CD14-positive monocyte (primary cell): ENCODE measurements at regions not wholly inside any gene's neighbourhood (a gene's known extent, or its start where the extent isn't known, plus 50 kb on each side); places are given as distances from the start of the nearest gene placed in this dataset.

Experiments used
- DNase-seq, 3 donors: peaks; one replicate each; pipeline ENCODE4 v3.0.0-alpha.2; 2011 to 2022
- H2AFZ ChIP-seq: 2 replicates; pipeline ENCODE4 v1.6.0; 2012; ENCODE audit warnings: mild to moderate bottlenecking, low read depth, low read length, inconsistent platforms; ENCODE audit not compliant: insufficient read depth, poor library complexity, severe bottlenecking
- H3K27ac ChIP-seq, 2 donors: 1 replicate in 1 of 2; 2 replicates in 1 of 2; pipeline ENCODE4 v1.5.1; 2012 to 2013; ENCODE audit warnings: low read length in 2 of 2, control low read depth in 1 of 2, inconsistent platforms in 1 of 2, low read depth in 1 of 2, mild to moderate bottlenecking in 1 of 2
- H3K27me3 ChIP-seq, 2 donors: one replicate each; pipeline versions ENCODE4 v1.6.0 to v1.6.1; 2011 to 2013; ENCODE audit warnings: low read length in 2 of 2; ENCODE audit not compliant: control insufficient read depth in 2 of 2, insufficient read depth in 2 of 2
- H3K36me3 ChIP-seq, 2 donors: replicated peaks in 1 of 2; 1 replicate in 1 of 2; 2 replicates in 1 of 2; pipeline versions ENCODE4 v1.5.1 to v1.6.1; 2012 to 2013; ENCODE audit warnings: low read length in 2 of 2, control low read depth in 1 of 2, inconsistent platforms in 1 of 2, mild to moderate bottlenecking in 1 of 2; ENCODE audit not compliant: insufficient read depth in 2 of 2, control insufficient read depth in 1 of 2
- H3K4me1 ChIP-seq, 2 donors: 1 replicate in 1 of 2; 2 replicates in 1 of 2; pipeline versions ENCODE4 v1.5.1 to v1.6.1; 2012 to 2013; ENCODE audit warnings: low read length in 2 of 2, control low read depth in 1 of 2, inconsistent platforms in 1 of 2, mild to moderate bottlenecking in 1 of 2, moderate library complexity in 1 of 2; ENCODE audit not compliant: insufficient read depth in 2 of 2, control insufficient read depth in 1 of 2
- H3K4me2 ChIP-seq: replicated peaks from 2 replicates; pipeline ENCODE3; 2012; ENCODE audit warnings: low read length, moderate library complexity, mild to moderate bottlenecking; ENCODE audit not compliant: poor library complexity, severe bottlenecking; ENCODE audit errors: extremely low read depth
- H3K4me3 ChIP-seq, 3 experiments: fragments of 200-600 bp in 1 of 3; sonication (generic) in 1 of 3; replicated peaks in 1 of 3; 1 replicate in 2 of 3; 2 replicates in 1 of 3; pipeline ENCODE4 v1.5.1; 2011 to 2013; ENCODE audit warnings: low read length in 3 of 3, mild to moderate bottlenecking in 3 of 3, control low read depth in 2 of 3, low read depth in 2 of 3, inconsistent platforms in 1 of 3, moderate library complexity in 1 of 3
- H3K79me2 ChIP-seq: 2 replicates; pipeline ENCODE4 v1.6.0; 2012; ENCODE audit warnings: mild to moderate bottlenecking, control low read depth, inconsistent platforms, low read length, moderate library complexity; ENCODE audit not compliant: insufficient read depth
- H3K9ac ChIP-seq: 2 replicates; pipeline ENCODE4 v1.6.0; 2017; ENCODE audit warnings: low read length, mild to moderate bottlenecking; ENCODE audit not compliant: insufficient read depth, poor library complexity, severe bottlenecking
- H3K9me3 ChIP-seq, 2 donors: replicated peaks in 1 of 2; 1 replicate in 1 of 2; 2 replicates in 1 of 2; pipeline versions ENCODE4 v1.5.1 to v1.6.1; 2012 to 2013; ENCODE audit warnings: low read length in 2 of 2, control low read depth in 1 of 2; ENCODE audit not compliant: control insufficient read depth in 1 of 2, insufficient read depth in 1 of 2
- H4K20me1 ChIP-seq: 2 replicates; pipeline ENCODE4 v1.6.0; 2012; ENCODE audit warnings: mild to moderate bottlenecking, low read length, control low read depth, moderate library complexity; ENCODE audit not compliant: insufficient read depth
- H3K27ac Mint-ChIP-seq, 7 donors: one replicate each; pipeline ENCODE4 v1.8.0; 2020; ENCODE audit warnings: mild to moderate bottlenecking in 7 of 7, mixed read lengths in 7 of 7, moderate library complexity in 6 of 7, inconsistent platforms in 2 of 7
- H3K27me3 Mint-ChIP-seq, 3 donors: one replicate each; pipeline ENCODE4 v1.8.0; 2021 to 2022; ENCODE audit warnings: low read depth in 3 of 3, mild to moderate bottlenecking in 3 of 3, mixed read lengths in 3 of 3, moderate library complexity in 3 of 3, inconsistent platforms in 1 of 3
- H3K36me3 Mint-ChIP-seq, 2 donors: one replicate each; pipeline ENCODE4 v1.8.0; 2020; ENCODE audit warnings: mixed read lengths in 2 of 2, inconsistent platforms in 1 of 2, mild to moderate bottlenecking in 1 of 2
- H3K4me1 Mint-ChIP-seq: one replicate; pipeline ENCODE4 v1.8.0; 2020; ENCODE audit warnings: mild to moderate bottlenecking, mixed read lengths
- H3K4me3 Mint-ChIP-seq, 2 donors: one replicate each; pipeline ENCODE4 v1.8.0; 2020; ENCODE audit warnings: mild to moderate bottlenecking in 2 of 2, mixed read lengths in 2 of 2, moderate library complexity in 1 of 2
- H3K9me3 Mint-ChIP-seq, 7 donors: one replicate each; pipeline ENCODE4 v1.8.0; 2020 to 2022; ENCODE audit warnings: mixed read lengths in 7 of 7, mild to moderate bottlenecking in 6 of 7, moderate library complexity in 6 of 7, inconsistent platforms in 2 of 7
- WGBS: methylation state at CpG from one replicate; pipeline ENCODE4 v1.1.5; 2013; ENCODE audit warnings: missing lambda C conversion rate; ENCODE audit not compliant: insufficient coverage; 5-methylcytosine and 5-hydroxymethylcytosine counted together
- intact Hi-C, 2 donors: fragments of 100-400 bp; cut with micrococcal nuclease; formaldehyde crosslinking; loops; one replicate each; pipeline versions ENCODE4 v1.15.0 to v1.15.1; 2023
- TF ChIP-seq, protein P1 (sequence below): fragments of 200-600 bp; IDR thresholded peaks from one replicate; pipeline ENCODE4 v1.8.0; 2022; ENCODE audit warnings: antibody characterized with exemption, mild to moderate bottlenecking

DNA sequence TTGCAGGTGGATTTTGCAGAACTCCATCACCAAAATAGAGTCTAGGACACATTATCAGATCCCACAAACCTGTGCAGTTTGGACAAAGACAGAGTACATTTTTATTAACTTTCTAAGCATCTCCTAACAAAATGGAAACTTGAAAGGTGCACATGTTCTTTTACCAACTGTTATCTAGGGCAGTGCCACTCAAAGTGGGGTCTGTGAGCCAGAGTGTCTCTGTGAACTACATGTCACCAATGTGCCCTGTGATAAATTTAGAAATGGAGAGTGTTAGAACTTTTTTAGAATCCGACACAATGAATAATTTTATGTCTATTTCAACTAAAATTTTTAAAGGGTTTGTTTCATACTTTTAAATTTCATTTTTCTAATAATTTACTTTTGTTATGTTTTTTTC is 68.4 kb upstream of the TMC3 start:
- Histone ChIP-seq H3K27ac (no peak overlapping the region), H3K27me3 (no peaks in the 10 kb centered on the region), H3K4me3 (no peak overlapping the region), H3K9me3 (no peaks in the 10 kb centered on the region), H3K9ac (no peak overlapping the region), H2AFZ (no peak overlapping the region), H4K20me1 (no peaks in the 10 kb centered on the region), H3K4me2 (no peak overlapping the region), H3K4me1 (no peaks in the 10 kb centered on the region), H3K79me2 (no peaks in the 10 kb centered on the region), H3K36me3 (no peaks in the 10 kb centered on the region)
- no peak for DNase-seq
- intact Hi-C loops, result no loop called here
- TF ChIP-seq, protein P1, sequence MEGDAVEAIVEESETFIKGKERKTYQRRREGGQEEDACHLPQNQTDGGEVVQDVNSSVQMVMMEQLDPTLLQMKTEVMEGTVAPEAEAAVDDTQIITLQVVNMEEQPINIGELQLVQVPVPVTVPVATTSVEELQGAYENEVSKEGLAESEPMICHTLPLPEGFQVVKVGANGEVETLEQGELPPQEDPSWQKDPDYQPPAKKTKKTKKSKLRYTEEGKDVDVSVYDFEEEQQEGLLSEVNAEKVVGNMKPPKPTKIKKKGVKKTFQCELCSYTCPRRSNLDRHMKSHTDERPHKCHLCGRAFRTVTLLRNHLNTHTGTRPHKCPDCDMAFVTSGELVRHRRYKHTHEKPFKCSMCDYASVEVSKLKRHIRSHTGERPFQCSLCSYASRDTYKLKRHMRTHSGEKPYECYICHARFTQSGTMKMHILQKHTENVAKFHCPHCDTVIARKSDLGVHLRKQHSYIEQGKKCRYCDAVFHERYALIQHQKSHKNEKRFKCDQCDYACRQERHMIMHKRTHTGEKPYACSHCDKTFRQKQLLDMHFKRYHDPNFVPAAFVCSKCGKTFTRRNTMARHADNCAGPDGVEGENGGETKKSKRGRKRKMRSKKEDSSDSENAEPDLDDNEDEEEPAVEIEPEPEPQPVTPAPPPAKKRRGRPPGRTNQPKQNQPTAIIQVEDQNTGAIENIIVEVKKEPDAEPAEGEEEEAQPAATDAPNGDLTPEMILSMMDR, result no peak
- Mint-ChIP-seq H3K4me3 (no peak overlapping the region), H3K36me3 (no peaks in the 10 kb centered on the region), H3K4me1 (no peaks in the 10 kb centered on the region), H3K9me3 (peaks cover 0 to 9% (median 0%) of the 10 kb centered on the region in 7 donors), H3K27ac (no peak overlapping the region), H3K27me3 (no peaks in the 10 kb centered on the region)
- WGBS, result no CpG with 5 or more reads among the region's 1 CpG

DNA sequence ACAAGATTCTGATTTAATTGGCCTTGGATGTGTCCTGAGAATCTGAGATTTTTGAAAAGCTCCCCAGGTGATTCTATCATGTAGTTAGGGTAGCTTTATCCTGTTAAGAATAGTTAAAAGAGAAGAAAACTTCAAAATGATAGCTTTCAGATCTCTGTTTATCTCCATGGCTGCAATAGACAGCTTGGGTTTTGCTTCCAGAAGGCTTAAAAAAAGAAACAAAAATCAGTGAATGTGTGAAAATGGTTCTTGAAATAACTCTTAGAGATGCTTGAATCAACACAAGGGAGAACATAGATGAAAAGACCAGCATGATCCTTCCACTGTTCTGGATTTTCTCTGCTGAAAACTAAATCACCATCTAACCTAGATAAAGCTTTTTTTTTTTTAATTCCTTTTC is 60.8 kb upstream of the TMC3 start:
- Mint-ChIP-seq H3K36me3 (no peaks in the 10 kb centered on the region), H3K27me3 (peaks cover 0 to 4% (median 2%) of the 10 kb centered on the region in 3 donors), H3K4me3 (no peak overlapping the region), H3K4me1 (no peaks in the 10 kb centered on the region), H3K9me3 (peaks cover 0 to 6% (median 2%) of the 10 kb centered on the region in 7 donors), H3K27ac (no peak overlapping the region)
- Histone ChIP-seq H3K27me3 (no peaks in the 10 kb centered on the region), H3K27ac (no peak overlapping the region), H3K36me3 (no peaks in the 10 kb centered on the region), H3K9me3 (no peaks in the 10 kb centered on the region), H3K4me2 (no peak overlapping the region), H3K9ac (no peak overlapping the region), H3K79me2 (no peaks in the 10 kb centered on the region), H3K4me3 (no peak overlapping the region), H3K4me1 (no peaks in the 10 kb centered on the region), H2AFZ (no peak overlapping the region), H4K20me1 (no peaks in the 10 kb centered on the region)
- no peak for DNase-seq
- intact Hi-C loops, result no loop called here
- TF ChIP-seq, protein P1, result no peak
